Eye (tissue), 1 donor: ENCODE measurements at regions not wholly inside any gene's neighbourhood (a gene's known extent, or its start where the extent isn't known, plus 50 kb on each side); places are given as distances from the start of the nearest gene placed in this dataset.
"Not testable (repeated sequence)": the region's sequence is repeated elsewhere in the genome, so short reads cannot be mapped to it uniquely, and the experiment has no call there.

Source experiments
- DNase-seq: peaks from one replicate; pipeline ENCODE4 v3.0.0-alpha.2; 2015

GRCh38 chr2:91574255-91574654 lies 2882.8 kb downstream of the RPIA start:
- DNase-seq: not testable (repeated sequence)

DNA sequence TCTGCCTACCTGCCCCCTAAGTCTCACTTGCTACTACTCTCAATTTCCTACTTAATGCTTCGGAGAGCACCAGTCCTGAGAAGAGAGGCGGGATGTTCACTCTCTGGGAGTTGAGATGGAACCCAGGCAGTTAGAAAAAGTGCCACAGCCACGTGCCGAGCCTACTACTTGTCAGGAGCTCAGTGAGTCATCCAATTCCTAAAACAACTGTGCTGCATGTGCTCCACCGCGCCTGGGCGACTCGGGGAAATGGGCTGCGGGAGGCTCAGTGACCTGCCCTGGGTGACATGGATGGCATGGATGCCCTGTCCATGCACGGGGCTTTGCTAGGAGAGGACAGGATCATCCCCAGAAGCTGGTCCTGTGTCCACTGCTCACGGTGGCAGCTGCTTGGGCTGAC lies 2884.2 kb downstream of the RPIA start:
- DNase-seq: not testable (repeated sequence)

GRCh38 chr2:91577406-91577805 lies 2885.9 kb downstream of the RPIA start:
- DNase-seq: not testable (repeated sequence)

- not testable (repeated sequence) for DNase-seq
Observed at GRCh38 chr2:91578678-91579077, 2887.2 kb downstream of the RPIA start.

- DNase-seq: not testable (repeated sequence)
Observed at GRCh38 chr2:91579555-91579954, 2888.1 kb downstream of the RPIA start.

DNA sequence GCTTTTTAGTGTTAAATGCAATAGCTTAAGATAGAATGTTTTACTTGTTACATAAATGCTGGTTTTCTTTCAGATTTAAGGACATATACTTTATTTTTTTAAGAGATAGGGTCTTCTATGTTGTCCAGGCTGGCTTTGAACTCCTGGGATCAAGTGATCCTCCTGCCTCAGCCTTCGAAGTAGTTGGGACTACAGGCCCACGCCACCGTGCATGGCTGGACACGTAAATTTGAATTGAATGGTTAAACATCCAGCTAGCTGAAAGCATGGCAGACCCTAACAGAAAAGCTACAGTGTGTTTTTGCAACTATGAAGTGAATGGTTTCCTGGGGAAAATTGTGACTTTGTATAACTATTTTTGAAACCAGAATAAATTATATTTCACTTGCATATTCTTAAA lies 2888.6 kb downstream of the RPIA start:
- not testable (repeated sequence) for DNase-seq

- DNase-seq: not testable (repeated sequence)
Observed at GRCh38 chr2:91587098-91587497, 2895.6 kb downstream of the RPIA start.

- not testable (repeated sequence) for DNase-seq
Observed at GRCh38 chr2:91587908-91588535, 2896.5 kb downstream of the RPIA start.

GRCh38 chr2:91588782-91589223 lies 2897.3 kb downstream of the RPIA start:
- DNase-seq: not testable (repeated sequence)

DNA sequence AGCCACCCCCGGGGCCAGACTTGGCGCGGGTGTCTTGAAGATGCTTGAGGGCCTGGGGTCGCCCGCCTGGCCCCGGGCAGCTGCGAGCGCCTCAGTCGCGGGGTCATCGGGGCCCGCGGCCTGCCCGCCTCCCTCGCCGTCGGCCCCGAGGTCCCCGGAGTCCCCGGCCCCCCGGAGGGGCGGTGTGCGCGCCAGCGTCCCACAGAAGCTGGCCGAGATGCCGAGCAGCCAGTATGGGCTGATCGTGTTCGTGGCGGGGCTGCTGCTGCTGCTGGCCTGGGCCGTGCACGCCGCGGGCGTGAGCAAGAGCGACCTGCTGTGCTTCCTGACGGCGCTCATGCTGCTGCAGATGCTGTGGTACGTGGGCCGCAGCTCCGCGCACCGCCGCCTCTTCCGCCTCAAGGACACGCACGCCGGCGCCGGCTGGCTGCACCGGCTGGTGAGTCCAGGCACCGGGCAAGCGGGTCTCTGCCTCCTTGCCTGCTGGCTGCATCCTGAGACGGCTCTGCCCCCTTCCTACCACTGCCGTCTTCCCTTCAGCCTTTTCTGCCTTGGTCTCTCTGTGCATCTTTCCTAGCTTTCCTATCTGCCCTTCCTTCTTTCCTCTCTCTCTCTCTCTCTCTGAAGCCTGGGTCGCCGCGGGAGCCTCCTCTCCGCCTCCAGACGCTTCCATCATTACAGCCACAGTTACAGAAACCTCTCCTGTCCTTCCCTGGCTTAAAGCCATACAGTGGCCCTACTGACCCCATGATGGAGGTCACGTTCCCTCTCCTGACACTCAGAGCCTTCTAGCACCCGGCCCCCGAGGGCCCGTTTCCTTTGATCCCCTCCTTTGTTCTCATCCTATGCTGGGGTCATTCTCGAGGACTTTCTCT lies 2898.2 kb downstream of the RPIA start:
- peak; percentile 11 for DNase-seq

DNA sequence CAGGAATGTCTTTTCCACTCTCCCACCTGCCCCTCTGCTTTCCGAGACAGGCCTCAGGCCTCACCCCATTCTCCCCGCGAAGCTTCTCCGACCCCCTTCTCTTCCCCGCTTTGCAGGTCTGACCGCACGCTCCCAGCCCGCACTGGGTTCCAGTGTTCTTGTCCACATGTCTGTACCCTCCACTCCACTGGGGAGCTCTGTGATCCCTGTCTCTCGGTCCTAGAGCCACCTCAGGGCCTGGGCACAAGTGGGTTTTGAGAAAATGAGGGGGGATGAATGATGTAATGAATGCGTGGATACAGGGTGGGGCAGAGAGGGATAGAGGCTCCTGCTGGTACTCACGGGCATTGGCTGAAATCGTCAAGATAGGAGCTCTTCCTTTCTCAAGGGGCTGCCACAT lies 2898.9 kb downstream of the RPIA start:
- not testable (repeated sequence) for DNase-seq

- not testable (repeated sequence) for DNase-seq
Observed at GRCh38 chr2:91591066-91591465, 2899.6 kb downstream of the RPIA start.

DNA sequence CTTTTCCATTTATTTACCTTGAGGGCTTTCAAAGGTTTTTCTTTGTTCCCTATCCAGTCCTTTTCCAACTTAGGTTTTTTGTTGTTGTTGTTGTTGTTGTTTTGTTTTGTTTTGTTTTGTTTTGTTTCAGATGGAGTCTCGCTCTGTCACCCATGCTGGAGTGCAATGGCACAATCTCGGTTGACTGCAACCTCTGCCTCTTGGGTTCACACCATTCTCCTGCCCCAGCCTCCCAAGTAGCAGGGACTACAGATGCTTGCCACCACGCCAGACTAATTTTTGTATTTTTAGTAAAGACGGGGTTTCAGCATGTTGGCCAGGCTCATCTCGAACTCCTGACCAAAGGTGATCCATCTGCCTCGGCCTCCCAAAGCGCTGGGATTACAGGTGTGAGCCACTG lies 2906.0 kb downstream of the RPIA start:
- DNase-seq: not testable (repeated sequence)

GRCh38 chr2:91598519-91598918 lies 2907.0 kb downstream of the RPIA start:
- not testable (repeated sequence) for DNase-seq

GRCh38 chr2:91599000-91599399 lies 2907.5 kb downstream of the RPIA start:
- DNase-seq: not testable (repeated sequence)

GRCh38 chr2:91602860-91603259 lies 2911.4 kb downstream of the RPIA start:
- DNase-seq: not testable (repeated sequence)

- DNase-seq: not testable (repeated sequence)
Observed at GRCh38 chr2:91603996-91604395, 2912.5 kb downstream of the RPIA start.

- not testable (repeated sequence) for DNase-seq
Observed at GRCh38 chr2:91604629-91605028, 2913.2 kb downstream of the RPIA start.

DNA sequence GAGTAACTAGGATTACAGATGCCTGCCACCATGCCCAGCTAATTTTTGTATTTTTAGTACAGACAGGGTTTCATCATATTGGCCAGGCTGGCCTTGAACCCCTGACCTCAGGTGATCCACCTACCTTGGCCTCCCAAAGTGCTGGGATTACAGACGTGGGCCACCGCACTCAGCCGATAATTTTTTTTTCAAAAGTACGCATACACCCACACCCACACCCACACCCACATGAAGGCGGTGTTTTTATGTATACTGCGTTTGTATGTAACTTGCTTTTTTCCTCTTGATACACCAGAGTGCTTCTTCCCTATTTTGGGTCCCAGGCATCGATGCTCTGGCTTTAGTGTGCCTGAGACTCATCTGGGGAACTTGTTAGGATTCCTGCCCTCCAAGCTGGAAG lies 2932.3 kb downstream of the RPIA start:
- not testable (repeated sequence) for DNase-seq

DNA sequence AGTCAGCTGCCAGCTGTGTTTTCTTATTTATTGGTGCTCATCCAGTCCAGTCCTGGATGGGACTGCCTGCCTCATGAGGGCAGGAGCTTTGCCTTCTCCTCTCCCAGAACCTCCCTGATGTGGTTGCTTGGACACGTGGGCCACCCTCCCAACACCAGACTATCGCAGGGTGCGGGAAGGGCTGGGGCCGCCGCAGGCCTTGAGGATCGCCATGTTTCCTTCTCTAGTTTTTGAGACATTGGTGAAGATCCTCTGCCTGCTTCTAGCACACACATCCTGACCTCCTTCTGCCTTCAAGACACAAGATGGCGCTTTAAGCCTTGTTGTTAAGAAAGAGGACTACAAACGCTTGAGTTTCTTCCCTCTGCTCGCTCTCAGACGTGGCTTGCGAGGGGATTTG lies 2937.0 kb downstream of the RPIA start:
- not testable (repeated sequence) for DNase-seq

GRCh38 chr2:91657193-91657592 lies 2965.7 kb downstream of the RPIA start:
- DNase-seq: peak; percentile 3

- DNase-seq: not testable (repeated sequence)
Observed at GRCh38 chr2:91658336-91658735, 2966.9 kb downstream of the RPIA start.

GRCh38 chr2:91659189-91659916 lies 2967.9 kb downstream of the RPIA start:
- DNase-seq: not testable (repeated sequence)
